ENCODE measurements at regions not wholly inside any gene's neighbourhood (a gene's known extent, or its start where the extent isn't known, plus 50 kb on each side); places are given as distances from the start of the nearest gene placed in this dataset.
A peak's percentile ranks its signal among the peaks of the same experiment; 100 is the strongest.

GRCh38 chr16:73234496-73234895 is 186.6 kb upstream of the ZFHX3 start:
- POLR2A ChIA-PET (ENCODE audit: unreplicated experiment): interaction anchor here (0.6 kb wide), 1 partner anchor 281 kb away, joined by 4 read pairs; no protein-coding TSS in a partner anchor
- CTCF ChIA-PET: interaction anchor here (3.6 kb wide), 1 partner anchor 19 kb away, joined by 9 read pairs; no protein-coding TSS in a partner anchor
- Histone ChIP-seq H2BK15ac (ENCODE audit: low read depth, low read length) (no peak overlapping the region), H2BK5ac (ENCODE audit: low read depth, low read length, poor library complexity, severe bottlenecking) (no peak overlapping the region), H3K36me3 (ENCODE audit: control insufficient read depth, insufficient read depth, low read length) (no peaks in the 10 kb centered on the region), H4K91ac (ENCODE audit: insufficient read depth, low read depth, low read length) (no peak overlapping the region), H3K27me3 (ENCODE audit: control insufficient read depth, insufficient read depth, low read length) (no peaks in the 10 kb centered on the region), H3K9ac (ENCODE audit: low read depth, low read length) (no peak overlapping the region), H4K8ac (ENCODE audit: low read depth in 2 of 2, low read length in 2 of 2) (no peak overlapping the region; a peak in 1 of 4 replicates), H3K4me2 (ENCODE audit: low read depth, low read length) (peak overlapping the region; percentile 97), H2AK5ac (ENCODE audit: low read depth, low read length) (no peak overlapping the region), H3K23ac (ENCODE audit: low read depth, low read length) (no peak overlapping the region), H3K4me1 (ENCODE audit: control insufficient read depth, insufficient read depth, low read length) (peaks cover 13% of the 10 kb centered on the region), H2AFZ (replicated peaks; ENCODE audit: low read length, poor library complexity) (no peak overlapping the region), H3K79me1 (ENCODE audit: low read depth in 1 of 2, low read length in 2 of 2) (no peaks in the 10 kb centered on the region; a peak in 1 of 4 replicates), H3K14ac (replicated peaks; ENCODE audit: low read depth, low read length) (no peak overlapping the region), H3K4me3 (ENCODE audit: insufficient read depth, low read depth, low read length) (no peak overlapping the region), H3K27ac (ENCODE audit: insufficient read depth, low read length) (no peak overlapping the region), H3K56ac (ENCODE audit: extremely low read depth, insufficient read depth, low read length) (no peak overlapping the region), H3K4ac (ENCODE audit: low read depth, low read length) (no peak overlapping the region), H4K5ac (ENCODE audit: low read depth, low read length) (peak overlapping the region; percentile 27; the same call in 1 of the 2 replicates), H2BK120ac (ENCODE audit: low read depth, low read length) (no peak overlapping the region), H3K18ac (ENCODE audit: low read depth, low read length) (peak overlapping the region; percentile 39; the same call in 1 of the 2 replicates), H4K20me1 (ENCODE audit: insufficient read depth, low read length) (no peaks in the 10 kb centered on the region), H2BK20ac (ENCODE audit: low read depth, low read length) (no peak overlapping the region), H3K9me3 (ENCODE audit: control insufficient read depth, insufficient read depth, low read length) (no peaks in the 10 kb centered on the region), H2AK9ac (replicated peaks; ENCODE audit: low read depth, low read length, poor library complexity) (no peak overlapping the region), H3K9me1 (ENCODE audit: insufficient read depth, low read length) (no peaks in the 10 kb centered on the region)
- ATAC-seq (ENCODE audit: low read depth): no peak
- in situ Hi-C loops (cut with MboI; ENCODE audit: low sequenced_read_pairs) (loop anchor here (10.0 kb wide), 1 partner anchor 170 kb away; no protein-coding TSS in a partner anchor), intact Hi-C loops (cut with micrococcal nuclease) (no loop called here), dilution Hi-C loops (cut with HindIII; ENCODE audit: low sequenced_read_pairs, unreplicated experiment) (no loop called here)
- no peak for DNase-seq
- no CpG with 5 or more reads among the region's 5 CpGs for WGBS, 2 experiments (ENCODE audit: extremely low coverage in 2 of 2, insufficient read length in 1 of 2)
- BruUV-seq (replicated peaks): no TSS peak
- TF ChIP-seq RAD21 (IDR thresholded peaks at IDR 0.05; ENCODE audit: low read length) (no peak), CHD1 (IDR thresholded peaks at IDR 0.05; ENCODE audit: low read depth, low read length) (no peak), USF2 (IDR thresholded peaks at IDR 0.05; ENCODE audit: low read depth, low read length) (no peak), MAFK (IDR thresholded peaks at IDR 0.05; ENCODE audit: low read depth, low read length) (no peak)
